ENCODE measurements at regions not wholly inside any gene's neighbourhood (a gene's known extent, or its start where the extent isn't known, plus 50 kb on each side); places are given as distances from the start of the nearest gene placed in this dataset.
"Not testable (repeated sequence)": the region's sequence is repeated elsewhere in the genome, so short reads cannot be mapped to it uniquely, and the experiment has no call there.

DNA sequence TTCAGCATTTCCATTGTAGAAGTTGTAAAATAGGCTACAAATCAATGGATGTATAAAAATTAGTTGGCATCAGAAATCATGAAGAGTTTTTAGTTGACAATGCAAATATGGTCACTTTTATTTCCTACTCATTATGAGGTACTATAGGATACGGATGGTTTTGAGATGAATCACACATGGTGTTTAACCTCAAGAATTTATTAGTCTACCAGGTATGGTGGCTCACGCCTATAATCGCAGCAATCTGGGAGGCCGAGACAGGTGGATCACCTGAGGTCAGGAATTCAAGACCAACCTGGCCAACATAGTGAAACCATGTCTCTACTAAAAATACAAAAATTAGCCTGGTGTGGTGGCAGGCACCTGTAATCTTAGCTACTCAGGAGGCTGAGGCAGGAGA is 1119.0 kb downstream of the NXPH1 start:
- DNase-seq = not testable (repeated sequence)

DNA sequence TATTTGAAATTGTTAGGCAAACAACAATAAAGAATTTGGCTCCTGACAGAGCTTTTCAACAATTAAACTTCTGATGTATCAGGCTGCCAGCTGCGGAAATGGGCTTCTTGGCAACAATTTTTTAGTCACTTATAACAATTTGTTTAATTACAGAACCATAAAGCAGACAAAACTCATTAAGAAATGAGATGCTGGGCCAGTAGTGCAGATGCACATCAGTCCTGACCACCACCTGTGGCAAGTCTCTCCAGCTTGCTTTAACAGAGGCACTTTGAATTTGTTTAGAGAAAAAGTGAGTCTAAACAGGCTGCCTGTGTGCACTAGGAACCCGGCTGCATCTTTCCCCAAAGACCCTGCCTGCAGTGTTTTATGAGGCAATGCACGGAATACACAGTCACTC is 1124.4 kb downstream of the NXPH1 start:
- DNase-seq = no peak

GRCh38 chr7:9575716-9576115 is 1142.3 kb downstream of the NXPH1 start:
- no peak for DNase-seq

DNA sequence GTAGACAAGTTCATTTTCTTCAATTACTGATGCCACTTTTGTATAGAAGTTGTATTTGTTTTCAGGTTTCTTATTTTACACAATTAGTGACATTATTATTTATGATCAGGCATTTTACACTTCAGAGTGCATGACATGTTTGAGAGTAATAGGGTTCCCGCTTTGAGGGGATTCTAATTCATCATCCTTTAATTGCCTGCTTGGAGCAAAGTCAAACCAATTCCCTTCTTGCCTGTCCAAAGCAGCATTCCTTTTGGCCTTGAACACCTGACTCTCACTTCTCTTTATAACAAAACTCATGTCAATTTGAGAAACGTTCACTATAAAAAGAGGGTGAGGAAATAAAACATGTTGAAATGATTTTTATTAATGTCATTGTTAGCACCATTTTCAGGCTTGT is 1149.4 kb downstream of the NXPH1 start:
- DNase-seq = no peak

DNA sequence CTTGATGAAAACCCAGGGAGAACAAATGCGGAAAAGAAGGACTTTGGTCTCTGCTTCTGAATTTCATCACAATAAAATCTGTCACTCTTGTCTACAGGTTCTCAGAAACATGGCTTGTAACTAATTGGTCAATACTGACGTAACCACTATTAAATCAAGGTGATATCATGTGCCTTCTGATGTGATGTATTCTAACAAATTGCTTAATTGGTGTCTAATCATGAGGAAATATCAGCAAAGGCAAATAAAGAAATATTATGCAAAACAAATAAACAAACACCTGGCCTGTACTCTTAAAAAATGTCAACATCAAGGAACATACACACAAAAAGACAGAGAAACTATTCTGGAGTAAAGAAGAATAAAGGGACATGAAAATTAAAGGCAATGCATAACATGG is 1165.0 kb downstream of the NXPH1 start:
- DNase-seq = no peak

- no peak for DNase-seq
Measured at GRCh38 chr7:9600974-9601373, 1167.6 kb downstream of the NXPH1 start.

GRCh38 chr7:9603291-9603690 is 1169.9 kb downstream of the NXPH1 start:
- no peak for DNase-seq

- DNase-seq = no peak
Measured at GRCh38 chr7:9608560-9608959, 1175.2 kb downstream of the NXPH1 start.

- not testable (repeated sequence) for DNase-seq
Measured at GRCh38 chr7:9620899-9621298, 1187.5 kb downstream of the NXPH1 start.

DNA sequence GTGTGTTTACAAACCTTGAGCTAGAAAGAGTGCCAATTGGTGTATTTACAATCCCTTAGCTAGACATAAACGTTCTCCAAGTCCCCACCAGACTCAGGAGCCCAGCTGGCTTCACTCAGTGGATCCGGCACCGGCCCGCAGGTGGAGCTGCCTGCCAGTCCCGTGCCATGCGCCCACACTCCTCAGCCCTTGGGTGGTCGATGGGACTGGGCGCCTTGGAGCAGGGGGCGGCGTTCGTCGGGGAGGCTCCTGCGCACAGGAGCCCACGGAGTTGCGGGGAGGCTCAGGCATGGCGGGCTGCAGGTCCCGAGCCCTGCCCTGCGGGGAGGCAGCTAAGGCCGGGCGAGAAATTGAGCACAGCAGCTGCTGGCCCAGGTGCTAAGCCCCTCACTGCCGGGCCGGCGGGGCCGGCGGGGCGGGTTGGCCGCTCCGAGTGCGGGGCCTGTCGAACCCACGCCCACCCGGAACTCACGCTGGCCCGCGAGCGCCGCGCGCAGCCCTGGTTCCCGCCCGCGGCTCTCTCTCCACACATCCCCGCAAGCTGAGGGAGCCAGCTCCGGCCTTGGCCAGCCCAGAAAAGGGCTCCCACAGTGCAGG is 1188.0 kb downstream of the NXPH1 start:
- DNase-seq = not testable (repeated sequence)

GRCh38 chr7:9621927-9622326 is 1188.5 kb downstream of the NXPH1 start:
- DNase-seq = no peak

GRCh38 chr7:9625953-9626352 is 1192.5 kb downstream of the NXPH1 start:
- no peak for DNase-seq

DNA sequence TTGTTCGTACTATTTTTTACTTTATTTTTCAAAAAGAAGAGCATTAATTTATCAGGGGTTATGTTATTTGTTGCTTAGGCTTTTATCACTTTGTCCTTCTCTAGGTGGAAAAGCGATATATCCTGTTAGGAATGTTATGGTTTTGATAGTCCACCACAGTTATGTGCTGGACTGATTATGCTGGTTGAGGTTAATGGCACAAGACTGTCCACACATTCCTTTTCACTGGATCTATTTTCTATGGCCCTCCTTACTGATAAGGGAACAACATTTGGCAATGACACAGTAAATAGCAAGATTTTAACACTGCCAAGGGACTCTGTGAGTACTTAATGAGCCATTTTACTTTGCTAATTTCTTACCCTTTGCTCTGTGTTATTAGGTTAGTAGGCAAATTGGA is 1212.3 kb downstream of the NXPH1 start:
- DNase-seq = no peak

GRCh38 chr7:9657257-9657656 is 1223.8 kb downstream of the NXPH1 start:
- no peak for DNase-seq

DNA sequence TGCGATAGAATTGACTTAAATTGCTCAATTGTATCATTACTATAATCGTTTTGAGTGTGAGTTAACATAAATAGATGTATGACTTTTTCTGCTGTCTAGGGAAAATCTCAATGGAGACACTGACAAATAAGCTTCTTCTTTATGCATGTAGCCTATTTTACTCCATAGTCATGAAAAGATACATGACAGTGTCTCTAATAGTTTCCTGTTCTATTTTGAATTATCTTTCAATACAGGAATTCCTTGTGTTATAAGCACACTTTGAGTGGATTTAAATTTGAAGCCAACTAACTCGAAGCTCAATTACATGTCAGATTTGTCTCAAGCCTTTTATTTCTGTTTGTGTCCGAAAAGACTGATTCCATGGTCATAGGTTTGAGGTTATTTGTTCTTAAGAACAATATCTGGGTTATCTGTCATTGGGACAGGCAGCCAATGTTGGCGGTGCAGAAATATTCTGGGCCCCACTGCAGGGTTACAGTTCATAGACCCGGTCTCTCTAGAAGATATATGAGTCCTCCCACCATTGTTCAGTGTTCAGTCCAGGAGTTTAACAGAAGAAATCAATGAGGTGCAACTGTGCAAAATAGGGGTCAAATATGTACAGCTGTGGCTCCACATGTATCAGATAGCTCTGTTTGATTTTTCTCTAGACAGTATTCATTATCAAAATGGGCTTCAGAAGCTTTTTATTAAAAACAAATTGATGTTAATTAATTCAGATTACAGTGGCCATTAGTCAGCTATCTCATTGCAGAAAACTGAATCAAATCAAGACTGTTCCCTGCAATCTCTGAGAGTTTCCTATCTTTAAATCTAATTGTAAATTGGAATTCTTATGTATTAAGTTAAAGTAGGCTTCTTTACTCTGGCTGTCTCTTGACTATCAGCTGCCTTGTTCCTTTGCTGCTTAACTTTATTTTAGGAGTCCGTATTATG is 1238.8 kb downstream of the NXPH1 start:
- no peak for DNase-seq

DNA sequence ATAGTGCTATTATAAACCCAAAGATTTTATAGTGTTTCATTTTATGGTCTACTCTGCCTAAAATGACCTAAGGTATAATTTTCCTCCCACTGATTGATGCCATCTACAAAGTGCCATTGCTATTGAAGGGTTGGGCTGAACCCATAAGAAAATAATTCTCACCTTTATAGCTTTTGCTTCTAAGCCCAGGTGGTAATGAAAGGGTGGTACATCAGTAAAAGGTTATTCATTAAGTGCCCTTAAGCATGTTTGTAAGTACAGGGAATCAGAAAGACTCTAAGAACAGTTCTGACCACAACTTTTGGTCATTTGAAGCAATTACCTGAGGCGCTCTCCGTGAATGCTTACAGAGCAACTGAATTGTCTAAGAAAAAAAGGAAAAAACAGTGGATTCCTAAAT is 1247.3 kb downstream of the NXPH1 start:
- DNase-seq = no peak

GRCh38 chr7:9681284-9681683 is 1247.9 kb downstream of the NXPH1 start:
- DNase-seq = no peak

GRCh38 chr7:9691286-9691685 is 1257.9 kb downstream of the NXPH1 start:
- DNase-seq = no peak

DNA sequence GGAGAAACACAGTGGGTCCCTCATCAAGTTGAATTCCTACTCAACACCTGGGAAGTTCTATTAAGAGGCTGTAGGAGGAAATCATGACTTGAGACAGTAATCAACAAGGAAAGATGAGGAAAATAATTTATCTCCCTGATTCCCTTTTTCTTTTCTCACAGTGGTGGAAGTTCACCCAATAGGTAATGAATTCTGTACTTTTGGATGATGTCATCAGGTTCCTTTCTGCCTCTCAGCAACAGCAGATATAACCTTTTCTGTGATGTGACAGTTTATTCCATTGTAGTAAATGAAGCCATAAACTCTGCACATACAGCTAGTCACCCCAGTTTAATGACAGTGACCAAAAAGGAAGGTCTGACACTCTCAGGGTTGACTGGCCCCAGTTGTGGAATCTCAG is 1265.0 kb downstream of the NXPH1 start:
- no peak for DNase-seq

- DNase-seq = no peak
Measured at GRCh38 chr7:9709216-9709615, 1264.5 kb upstream of the PHF14 start.

GRCh38 chr7:9711259-9711918 is 1262.3 kb upstream of the PHF14 start:
- DNase-seq = no peak

GRCh38 chr7:9718071-9718661 is 1255.5 kb upstream of the PHF14 start:
- DNase-seq = no peak

DNA sequence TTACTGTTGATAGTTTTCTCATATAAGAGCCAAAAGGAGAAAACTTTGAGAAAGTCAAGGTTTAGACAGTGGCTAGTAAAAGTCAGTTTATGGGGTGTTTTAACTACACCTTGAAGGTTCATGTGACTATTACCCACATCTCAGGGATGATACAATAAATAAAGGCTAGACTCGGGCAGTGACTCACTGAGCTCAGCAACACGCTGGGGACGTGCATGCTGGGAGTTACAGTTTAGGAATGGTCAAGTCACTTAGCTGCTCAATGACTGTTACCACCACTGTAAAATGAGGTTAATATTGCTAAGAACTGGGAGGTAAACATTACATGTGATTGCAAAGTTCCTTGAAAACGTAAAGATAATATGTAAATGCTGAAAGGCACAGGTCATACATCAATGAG is 1254.4 kb upstream of the PHF14 start:
- DNase-seq = no peak

- no peak for DNase-seq
Measured at GRCh38 chr7:9719721-9720120, 1254.0 kb upstream of the PHF14 start.

All from HCEC 1CT (cell line).